ENCODE measurements at regions not wholly inside any gene's neighbourhood (a gene's known extent, or its start where the extent isn't known, plus 50 kb on each side); places are given as distances from the start of the nearest gene placed in this dataset.

- no peaks in the 10 kb centered on the region for H3K79me2 ChIP-seq (ENCODE audit: insufficient read depth, low read length)
- Mint-ChIP-seq H3K27me3 (ENCODE audit: low read depth, unreplicated experiment) (peaks cover 3% of the 10 kb centered on the region), H3K9me3 (ENCODE audit: unreplicated experiment) (no peaks in the 10 kb centered on the region), H3K4me3 (ENCODE audit: unreplicated experiment) (no peak overlapping the region), H3K36me3 (ENCODE audit: low read depth, unreplicated experiment) (no peaks in the 10 kb centered on the region), H3K4me1 (ENCODE audit: low read depth, unreplicated experiment) (no peaks in the 10 kb centered on the region), H3K27ac (ENCODE audit: unreplicated experiment) (no peak overlapping the region)
- FAIRE-seq (no peak), DNase-seq (ENCODE audit: low read depth) (no peak)
- no peak overlapping the region for H3K4me2 ChIP-seq (ENCODE audit: low read length)
- H3K27ac ChIP-seq (ENCODE audit: low read depth, low read length) = no peak overlapping the region
- no peak overlapping the region for H2AFZ ChIP-seq (ENCODE audit: low read depth, low read length)
- H3K4me3 ChIP-seq (ENCODE audit: insufficient read depth, low read depth, low read length) = no peak overlapping the region
- TF ChIP-seq EZH2 (IDR thresholded peaks at IDR 0.05; ENCODE audit: insufficient read depth, low read length) (no peak), CTCF (IDR thresholded peaks at IDR 0.05; ENCODE audit: insufficient read depth, low read depth, low read length) (peak; percentile 52)
- no peaks in the 10 kb centered on the region for H3K36me3 ChIP-seq (ENCODE audit: insufficient read depth, low read length)
- no peaks in the 10 kb centered on the region for H3K4me1 ChIP-seq (ENCODE audit: insufficient read depth, low read length)
- no peaks in the 10 kb centered on the region for H4K20me1 ChIP-seq (ENCODE audit: insufficient read depth, low read length)
- no peaks in the 10 kb centered on the region for H3K9me3 ChIP-seq (ENCODE audit: insufficient read depth, low read depth, low read length)
- no peak overlapping the region for H3K9ac ChIP-seq (ENCODE audit: low read length)
- no peaks in the 10 kb centered on the region for H3K27me3 ChIP-seq (ENCODE audit: insufficient read depth, low read length)
These were observed 117.6 kb downstream of the FAM124B start for GRCh38 chr2:224284134-224284946.

- Mint-ChIP-seq H3K9me3 (ENCODE audit: unreplicated experiment) (no peaks in the 10 kb centered on the region), H3K36me3 (ENCODE audit: low read depth, unreplicated experiment) (no peaks in the 10 kb centered on the region), H3K27ac (ENCODE audit: unreplicated experiment) (no peak overlapping the region), H3K4me1 (ENCODE audit: low read depth, unreplicated experiment) (no peaks in the 10 kb centered on the region), H3K27me3 (ENCODE audit: low read depth, unreplicated experiment) (peaks cover 3% of the 10 kb centered on the region), H3K4me3 (ENCODE audit: unreplicated experiment) (no peak overlapping the region)
- Histone ChIP-seq H2AFZ (ENCODE audit: low read depth, low read length) (no peak overlapping the region), H3K27ac (ENCODE audit: low read depth, low read length) (no peak overlapping the region), H3K4me1 (ENCODE audit: insufficient read depth, low read length) (no peaks in the 10 kb centered on the region), H3K4me2 (ENCODE audit: low read length) (no peak overlapping the region), H4K20me1 (ENCODE audit: insufficient read depth, low read length) (no peaks in the 10 kb centered on the region), H3K79me2 (ENCODE audit: insufficient read depth, low read length) (no peaks in the 10 kb centered on the region), H3K27me3 (ENCODE audit: insufficient read depth, low read length) (no peaks in the 10 kb centered on the region), H3K9ac (ENCODE audit: low read length) (no peak overlapping the region), H3K9me3 (ENCODE audit: insufficient read depth, low read depth, low read length) (no peaks in the 10 kb centered on the region), H3K4me3 (ENCODE audit: insufficient read depth, low read depth, low read length) (no peak overlapping the region), H3K36me3 (ENCODE audit: insufficient read depth, low read length) (no peaks in the 10 kb centered on the region)
- DNase-seq (ENCODE audit: low read depth) = no peak
- FAIRE-seq = no peak
- TF ChIP-seq EZH2 (IDR thresholded peaks at IDR 0.05; ENCODE audit: insufficient read depth, low read length) (no peak), CTCF (IDR thresholded peaks at IDR 0.05; ENCODE audit: insufficient read depth, low read depth, low read length) (no peak)
These were observed 118.4 kb downstream of the FAM124B start for GRCh38 chr2:224283466-224283965.

GRCh38 chr2:224281374-224281773 is 120.5 kb downstream of the FAM124B start:
- peaks cover 3% of the 10 kb centered on the region for H3K27me3 Mint-ChIP-seq (ENCODE audit: low read depth, unreplicated experiment)
- no peak overlapping the region for H3K9ac ChIP-seq (ENCODE audit: low read length)
- H3K36me3 ChIP-seq (ENCODE audit: insufficient read depth, low read length) = no peaks in the 10 kb centered on the region
- no peaks in the 10 kb centered on the region for H3K79me2 ChIP-seq (ENCODE audit: insufficient read depth, low read length)
- H3K36me3 Mint-ChIP-seq (ENCODE audit: low read depth, unreplicated experiment) = no peaks in the 10 kb centered on the region
- no peak overlapping the region for H3K4me3 Mint-ChIP-seq (ENCODE audit: unreplicated experiment)
- FAIRE-seq (no peak), DNase-seq (ENCODE audit: low read depth) (no peak)
- no peak overlapping the region for H3K27ac ChIP-seq (ENCODE audit: low read depth, low read length)
- no peak overlapping the region for H2AFZ ChIP-seq (ENCODE audit: low read depth, low read length)
- H3K4me1 ChIP-seq (ENCODE audit: insufficient read depth, low read length) = no peaks in the 10 kb centered on the region
- no peak overlapping the region for H3K4me3 ChIP-seq (ENCODE audit: insufficient read depth, low read depth, low read length)
- no peaks in the 10 kb centered on the region for H3K9me3 ChIP-seq (ENCODE audit: insufficient read depth, low read depth, low read length)
- H3K27ac Mint-ChIP-seq (ENCODE audit: unreplicated experiment) = no peak overlapping the region
- no peaks in the 10 kb centered on the region for H3K9me3 Mint-ChIP-seq (ENCODE audit: unreplicated experiment)
- TF ChIP-seq EZH2 (IDR thresholded peaks at IDR 0.05; ENCODE audit: insufficient read depth, low read length) (no peak), CTCF (IDR thresholded peaks at IDR 0.05; ENCODE audit: insufficient read depth, low read depth, low read length) (no peak)
- H3K4me1 Mint-ChIP-seq (ENCODE audit: low read depth, unreplicated experiment) = no peaks in the 10 kb centered on the region
- H3K4me2 ChIP-seq (ENCODE audit: low read length) = no peak overlapping the region
- no peaks in the 10 kb centered on the region for H4K20me1 ChIP-seq (ENCODE audit: insufficient read depth, low read length)
- H3K27me3 ChIP-seq (ENCODE audit: insufficient read depth, low read length) = no peaks in the 10 kb centered on the region

Measured in astrocyte (in vitro differentiated cells and primary cell).